KMS-11 (cell line): ENCODE measurements at regions not wholly inside any gene's neighbourhood (a gene's known extent, or its start where the extent isn't known, plus 50 kb on each side); places are given as distances from the start of the nearest gene placed in this dataset.

ENCODE experiments used
- H2AFZ ChIP-seq: fragments of 200-600 bp; sonication (generic); 2 replicates; pipeline ENCODE4 v1.6.1; 2016; ENCODE audit warnings: antibody characterized with exemption, mixed run types, low read depth
- H3K27ac ChIP-seq: fragments of 200-600 bp; sonication (generic); 2 replicates; pipeline ENCODE4 v1.6.1; 2016; ENCODE audit warnings: mild to moderate bottlenecking, mixed run types
- H3K27me3 ChIP-seq: fragments of 200-600 bp; sonication (generic); 2 replicates; pipeline ENCODE4 v1.6.1; 2017; ENCODE audit warnings: mild to moderate bottlenecking, low read depth, mixed run types, moderate library complexity; ENCODE audit not compliant: insufficient read depth
- H3K36me3 ChIP-seq: fragments of 200-600 bp; sonication (generic); 2 replicates; pipeline ENCODE4 v1.6.1; 2017; ENCODE audit warnings: mild to moderate bottlenecking, mixed run types; ENCODE audit not compliant: insufficient read depth
- H3K4me1 ChIP-seq: fragments of 200-600 bp; sonication (generic); 2 replicates; pipeline ENCODE4 v1.6.1; 2016; ENCODE audit warnings: mild to moderate bottlenecking, low read depth, mixed run types; ENCODE audit not compliant: poor library complexity, severe bottlenecking
- H3K4me2 ChIP-seq: fragments of 200-600 bp; sonication (generic); 2 replicates; pipeline ENCODE4 v1.7.0; 2016; ENCODE audit warnings: mild to moderate bottlenecking, mixed run types
- H3K4me3 ChIP-seq: fragments of 200-600 bp; sonication (generic); IDR thresholded peaks from 2 replicates; pipeline ENCODE4 v1.6.1; 2017; ENCODE audit warnings: low read depth, low read length, mixed read lengths; ENCODE audit not compliant: insufficient read depth
- H3K79me2 ChIP-seq: fragments of 200-600 bp; sonication (generic); 2 replicates; pipeline ENCODE4 v1.6.1; 2016; ENCODE audit warnings: low read depth, mixed run types; ENCODE audit not compliant: insufficient read depth
- H3K9ac ChIP-seq: fragments of 200-600 bp; sonication (generic); 2 replicates; pipeline ENCODE4 v1.6.1; 2016; ENCODE audit warnings: mild to moderate bottlenecking, mixed run types
- H4K20me1 ChIP-seq: fragments of 200-600 bp; sonication (generic); 2 replicates; pipeline ENCODE4 v1.6.1; 2016; ENCODE audit warnings: mild to moderate bottlenecking, mixed run types; ENCODE audit not compliant: insufficient read depth
- CTCF ChIP-seq: fragments of 200-600 bp; sonication (generic); conservative IDR thresholded peaks from 2 replicates; pipeline ENCODE4 v1.6.1; 2017; ENCODE audit warnings: low read depth, mild to moderate bottlenecking, antibody characterized with exemption, low read length, moderate library complexity, mixed read lengths

- no peak overlapping the region for H2AFZ ChIP-seq
- H3K4me2 ChIP-seq, result no peak overlapping the region
- no peaks in the 10 kb centered on the region for H4K20me1 ChIP-seq
- no peak overlapping the region for H3K4me3 ChIP-seq
- TF ChIP-seq CTCF, result no peak
- no peak overlapping the region for H3K27ac ChIP-seq
- no peaks in the 10 kb centered on the region for H3K36me3 ChIP-seq
- H3K79me2 ChIP-seq, result no peaks in the 10 kb centered on the region
- no peaks in the 10 kb centered on the region for H3K27me3 ChIP-seq
- H3K9ac ChIP-seq, result no peak overlapping the region
- H3K4me1 ChIP-seq, result no peaks in the 10 kb centered on the region
Measured at GRCh38 chr22:49697047-49697446, 130.6 kb downstream of the BRD1 start.

- H4K20me1 ChIP-seq, result no peaks in the 10 kb centered on the region
- no peak for TF ChIP-seq CTCF
- H3K4me2 ChIP-seq, result no peak overlapping the region
- H3K27ac ChIP-seq, result no peak overlapping the region
- no peak overlapping the region for H2AFZ ChIP-seq
- no peaks in the 10 kb centered on the region for H3K79me2 ChIP-seq
- no peak overlapping the region for H3K9ac ChIP-seq
- no peaks in the 10 kb centered on the region; the same call in 1 of the 2 replicates for H3K27me3 ChIP-seq
- H3K36me3 ChIP-seq, result no peaks in the 10 kb centered on the region
- no peak overlapping the region for H3K4me3 ChIP-seq
- no peaks in the 10 kb centered on the region for H3K4me1 ChIP-seq
Measured at GRCh38 chr22:49694462-49695260, 133.0 kb downstream of the BRD1 start.

GRCh38 chr22:49693848-49694247 is 133.8 kb downstream of the BRD1 start:
- no peaks in the 10 kb centered on the region; the same call in 1 of the 2 replicates for H3K27me3 ChIP-seq
- H3K4me2 ChIP-seq, result no peak overlapping the region
- no peaks in the 10 kb centered on the region for H3K36me3 ChIP-seq
- H3K4me3 ChIP-seq, result no peak overlapping the region
- TF ChIP-seq CTCF, result no peak
- no peak overlapping the region for H2AFZ ChIP-seq
- no peaks in the 10 kb centered on the region for H3K79me2 ChIP-seq
- H4K20me1 ChIP-seq, result no peaks in the 10 kb centered on the region
- no peak overlapping the region for H3K27ac ChIP-seq
- H3K9ac ChIP-seq, result no peak overlapping the region
- H3K4me1 ChIP-seq, result no peaks in the 10 kb centered on the region

GRCh38 chr22:49693416-49693815 is 134.3 kb downstream of the BRD1 start:
- Histone ChIP-seq H3K9ac (no peak overlapping the region), H3K4me3 (no peak overlapping the region), H3K27ac (no peak overlapping the region), H3K36me3 (no peaks in the 10 kb centered on the region), H3K4me2 (no peak overlapping the region), H4K20me1 (no peaks in the 10 kb centered on the region), H3K79me2 (no peaks in the 10 kb centered on the region), H3K27me3 (no peaks in the 10 kb centered on the region; the same call in 1 of the 2 replicates), H3K4me1 (no peaks in the 10 kb centered on the region), H2AFZ (no peak overlapping the region)
- no peak for TF ChIP-seq CTCF
